Cardiac fibroblast (primary cell): ENCODE measurements at regions not wholly inside any gene's neighbourhood (a gene's known extent, or its start where the extent isn't known, plus 50 kb on each side); places are given as distances from the start of the nearest gene placed in this dataset.

Experiments used
- DNase-seq, 2 donors: peaks; one replicate each; pipeline versions ENCODE4 v3.0.0 to v3.0.0-alpha.2; 2010; ENCODE audit warnings: low read depth in 2 of 2
- H3K4me3 ChIP-seq, 2 donors: replicated peaks in 1 of 2; 1 replicate in 1 of 2; 2 replicates in 1 of 2; pipeline ENCODE4 v1.5.1; 2011; ENCODE audit warnings: low read depth in 2 of 2, low read length in 2 of 2, mild to moderate bottlenecking in 2 of 2, moderate library complexity in 1 of 2
- TF ChIP-seq, protein P1 (sequence below): IDR thresholded peaks from one replicate; pipeline ENCODE4 v1.5.1; 2011; ENCODE audit warnings: low read depth, mild to moderate bottlenecking, low read length, inconsistent platforms

DNA sequence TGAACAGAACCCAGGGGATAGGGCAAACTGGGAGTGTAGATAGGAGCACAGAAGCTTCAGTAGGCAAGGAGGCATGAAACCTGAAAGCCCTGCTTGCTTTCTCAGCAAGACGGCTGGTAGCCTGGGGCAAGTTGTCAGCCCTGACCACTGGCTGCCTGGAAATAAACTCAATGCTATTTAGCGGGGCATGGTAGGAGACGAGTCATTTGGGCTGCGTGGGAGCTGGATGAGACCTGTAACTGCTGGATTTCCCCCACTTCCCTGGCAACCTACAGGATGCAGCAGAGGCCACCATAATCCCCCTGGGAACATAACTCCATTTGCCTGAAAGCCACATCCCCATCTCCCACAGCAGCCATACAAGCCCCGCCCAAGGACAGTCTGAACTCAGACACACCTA is 332.6 kb upstream of the TBX18 start:
- TF ChIP-seq, protein P1, sequence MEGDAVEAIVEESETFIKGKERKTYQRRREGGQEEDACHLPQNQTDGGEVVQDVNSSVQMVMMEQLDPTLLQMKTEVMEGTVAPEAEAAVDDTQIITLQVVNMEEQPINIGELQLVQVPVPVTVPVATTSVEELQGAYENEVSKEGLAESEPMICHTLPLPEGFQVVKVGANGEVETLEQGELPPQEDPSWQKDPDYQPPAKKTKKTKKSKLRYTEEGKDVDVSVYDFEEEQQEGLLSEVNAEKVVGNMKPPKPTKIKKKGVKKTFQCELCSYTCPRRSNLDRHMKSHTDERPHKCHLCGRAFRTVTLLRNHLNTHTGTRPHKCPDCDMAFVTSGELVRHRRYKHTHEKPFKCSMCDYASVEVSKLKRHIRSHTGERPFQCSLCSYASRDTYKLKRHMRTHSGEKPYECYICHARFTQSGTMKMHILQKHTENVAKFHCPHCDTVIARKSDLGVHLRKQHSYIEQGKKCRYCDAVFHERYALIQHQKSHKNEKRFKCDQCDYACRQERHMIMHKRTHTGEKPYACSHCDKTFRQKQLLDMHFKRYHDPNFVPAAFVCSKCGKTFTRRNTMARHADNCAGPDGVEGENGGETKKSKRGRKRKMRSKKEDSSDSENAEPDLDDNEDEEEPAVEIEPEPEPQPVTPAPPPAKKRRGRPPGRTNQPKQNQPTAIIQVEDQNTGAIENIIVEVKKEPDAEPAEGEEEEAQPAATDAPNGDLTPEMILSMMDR: no peak
- no peak overlapping the region for H3K4me3 ChIP-seq
- no peak for DNase-seq

GRCh38 chr6:85092226-85092625 is 327.8 kb upstream of the TBX18 start:
- DNase-seq: no peak
- TF ChIP-seq, protein P1: no peak
- no peak overlapping the region for H3K4me3 ChIP-seq

DNA sequence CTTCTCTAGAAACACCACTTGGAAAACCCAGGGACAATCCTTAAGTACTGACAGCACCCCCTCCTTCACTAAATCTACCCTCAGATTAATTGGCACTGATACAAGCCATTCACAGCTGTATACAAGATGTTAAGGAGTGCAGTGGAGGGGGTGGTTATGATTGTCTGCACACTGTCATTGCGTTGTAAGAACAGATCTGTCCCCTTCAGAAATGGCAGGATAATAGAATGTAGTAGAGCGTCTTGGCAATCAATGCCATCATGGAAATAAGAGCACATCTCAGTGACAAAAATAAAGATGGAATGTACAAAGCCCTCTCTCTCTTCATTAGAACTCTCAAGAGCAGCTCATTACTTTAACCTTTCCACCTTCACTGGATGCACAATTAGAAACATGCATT is 324.9 kb upstream of the TBX18 start:
- H3K4me3 ChIP-seq: no peak overlapping the region
- no peak for DNase-seq
- TF ChIP-seq, protein P1: no peak

GRCh38 chr6:85085875-85086274 is 321.5 kb upstream of the TBX18 start:
- TF ChIP-seq, protein P1: no peak
- DNase-seq: no peak
- no peak overlapping the region for H3K4me3 ChIP-seq

- TF ChIP-seq, protein P1: no peak
- no peak for DNase-seq
- H3K4me3 ChIP-seq: no peak overlapping the region
Observed at GRCh38 chr6:85081102-85081501, 316.7 kb upstream of the TBX18 start.

DNA sequence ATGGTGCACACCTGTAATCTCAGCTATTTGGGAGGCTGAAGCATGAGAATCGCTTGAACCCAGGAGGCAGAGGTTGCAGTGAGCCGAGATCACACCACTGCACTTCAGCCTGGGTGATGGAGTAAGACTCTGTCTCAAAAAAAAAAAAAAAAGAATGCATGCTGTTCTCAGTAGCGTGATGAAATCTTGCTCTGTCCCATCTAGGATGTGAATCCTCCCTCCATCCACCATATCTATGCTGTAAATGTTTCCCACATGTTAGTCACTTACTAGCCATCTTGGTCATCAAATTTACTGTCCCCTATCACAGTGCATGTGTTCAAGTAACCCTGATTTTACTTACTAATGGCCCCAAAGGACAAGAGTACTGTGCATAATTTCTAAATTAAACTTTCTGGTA is 315.4 kb upstream of the TBX18 start:
- DNase-seq: no peak
- TF ChIP-seq, protein P1: no peak
- H3K4me3 ChIP-seq: no peak overlapping the region

- no peak overlapping the region for H3K4me3 ChIP-seq
- peak; percentile 72 to 84 for DNase-seq
- TF ChIP-seq, protein P1: no peak
Observed at GRCh38 chr6:85078058-85078457, 313.7 kb upstream of the TBX18 start.
